LoVo (cell line): ENCODE measurements at regions not wholly inside any gene's neighbourhood (a gene's known extent, or its start where the extent isn't known, plus 50 kb on each side); places are given as distances from the start of the nearest gene placed in this dataset.

Source experiments
- DNase-seq: peaks from one replicate; pipeline ENCODE4 v3.0.0-alpha.2; 2016; ENCODE audit warnings: low spot score

DNA sequence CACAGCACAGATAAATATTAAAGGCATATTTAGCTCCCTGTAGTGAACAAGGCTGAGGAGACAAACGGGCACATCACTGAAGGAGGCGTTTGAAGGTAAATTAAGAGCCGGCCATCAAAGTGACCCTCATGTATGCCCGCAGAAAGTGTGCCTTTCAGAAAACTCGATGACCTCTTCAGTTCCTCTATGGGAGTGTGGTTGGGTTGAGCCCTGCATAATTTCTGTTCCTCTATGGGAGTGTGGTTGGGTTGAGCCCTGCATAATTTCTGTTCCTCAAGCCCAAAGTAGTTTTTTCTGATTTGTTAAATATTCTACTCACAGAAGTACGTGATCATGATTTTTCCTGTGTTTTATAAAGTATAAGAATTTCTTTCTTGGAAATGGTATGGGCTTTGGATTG lies 568.5 kb downstream of the TSN start:
- no peak for DNase-seq

- no peak for DNase-seq
Observed at GRCh38 chr2:122326471-122326870, 571.0 kb downstream of the TSN start.

GRCh38 chr2:122328816-122329215 lies 573.4 kb downstream of the TSN start:
- DNase-seq: no peak

DNA sequence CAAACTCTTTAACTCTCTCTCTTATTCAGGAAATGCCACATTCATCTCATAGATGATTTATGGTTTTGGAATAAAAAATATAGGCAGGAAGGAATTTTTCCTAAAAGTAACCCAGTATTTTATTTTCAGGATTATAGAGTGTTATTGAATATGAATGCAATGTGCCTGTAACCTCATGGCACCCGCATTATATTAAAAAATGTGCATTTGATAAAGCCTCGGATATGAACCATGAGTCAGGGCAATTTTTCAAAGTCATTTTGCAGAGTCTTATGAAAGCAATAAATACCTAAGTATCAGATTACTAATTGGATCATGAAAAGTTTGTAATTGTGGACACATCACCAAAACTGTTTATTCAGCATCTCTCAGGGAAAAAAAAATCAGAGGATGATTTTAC lies 573.8 kb downstream of the TSN start:
- DNase-seq: no peak

- DNase-seq: no peak
Observed at GRCh38 chr2:122333932-122334331, 578.5 kb downstream of the TSN start.

DNA sequence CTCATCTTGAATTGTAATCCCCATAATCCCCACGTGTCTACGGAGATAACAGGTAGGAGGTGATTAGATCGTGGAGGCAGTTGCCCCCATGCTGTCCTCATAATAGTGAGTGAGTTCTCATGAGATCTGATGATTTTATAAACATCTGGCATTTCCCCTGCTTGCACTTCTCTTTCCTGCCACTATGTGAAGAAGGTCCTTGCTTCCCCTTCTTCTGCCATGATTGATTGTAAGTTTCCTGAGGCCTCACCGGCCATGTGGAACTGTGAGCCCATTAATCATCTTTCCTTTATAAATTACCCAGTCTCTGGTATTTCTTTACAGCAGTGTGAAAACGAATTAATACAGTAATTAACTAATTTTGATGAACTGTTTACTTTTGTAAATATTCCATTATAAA lies 582.5 kb downstream of the TSN start:
- no peak for DNase-seq

GRCh38 chr2:122340246-122340645 lies 584.8 kb downstream of the TSN start:
- no peak for DNase-seq

DNA sequence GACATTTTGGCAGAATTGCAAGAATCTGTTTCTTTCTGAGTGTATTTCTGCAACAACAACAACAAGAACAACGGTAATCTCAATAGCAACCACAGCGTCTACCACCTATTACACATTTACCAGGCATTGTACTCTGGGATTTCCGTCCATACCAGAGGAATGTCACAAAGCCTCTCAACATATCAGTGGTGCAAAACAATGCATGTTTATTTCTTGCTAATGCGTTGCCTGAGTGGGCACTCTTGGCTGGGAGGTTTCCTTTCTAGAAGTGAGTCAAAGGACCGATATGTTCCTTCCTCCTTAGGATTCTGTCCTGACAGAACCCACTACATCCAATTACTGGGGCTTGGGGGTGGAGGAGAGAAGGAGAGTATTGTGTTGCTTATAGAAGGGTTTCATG lies 585.6 kb downstream of the TSN start:
- no peak for DNase-seq

DNA sequence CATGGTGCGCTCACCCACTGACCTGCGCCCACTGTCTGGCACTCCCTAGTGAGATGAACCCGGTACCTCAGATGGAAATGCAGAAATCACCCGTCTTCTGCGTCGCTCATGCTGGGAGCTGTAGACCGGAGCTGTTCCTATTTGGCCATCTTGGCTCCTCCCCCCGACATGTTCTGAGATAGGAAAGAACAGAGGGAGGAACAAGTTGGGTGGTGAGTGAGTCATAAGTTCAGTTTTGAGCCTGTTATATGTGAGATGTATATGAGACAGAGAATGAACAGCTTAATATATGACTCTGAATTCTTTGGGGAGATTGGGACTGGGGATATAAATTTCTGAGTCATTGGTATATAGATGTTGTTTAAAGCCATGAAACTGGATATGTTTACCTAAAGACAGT lies 596.7 kb downstream of the TSN start:
- DNase-seq: peak; percentile 10

DNA sequence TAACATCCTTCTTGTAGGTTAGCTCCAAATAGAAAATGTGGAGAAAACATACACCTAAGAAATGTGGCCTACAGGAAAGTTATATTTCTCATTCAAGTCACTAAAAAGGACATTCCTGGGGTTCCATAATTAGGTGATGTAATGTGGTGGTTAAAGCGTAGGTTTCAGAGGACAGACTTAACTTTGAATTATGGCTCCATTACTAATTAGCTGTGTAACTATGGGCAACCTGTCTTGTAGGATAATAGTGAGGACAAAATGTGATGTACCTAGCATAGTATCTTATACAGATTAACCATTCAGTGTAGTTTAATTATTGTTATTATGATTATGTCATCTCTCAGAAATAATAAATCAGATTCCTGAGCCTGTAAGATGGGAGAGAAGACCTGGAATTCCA lies 602.5 kb downstream of the TSN start:
- no peak for DNase-seq

DNA sequence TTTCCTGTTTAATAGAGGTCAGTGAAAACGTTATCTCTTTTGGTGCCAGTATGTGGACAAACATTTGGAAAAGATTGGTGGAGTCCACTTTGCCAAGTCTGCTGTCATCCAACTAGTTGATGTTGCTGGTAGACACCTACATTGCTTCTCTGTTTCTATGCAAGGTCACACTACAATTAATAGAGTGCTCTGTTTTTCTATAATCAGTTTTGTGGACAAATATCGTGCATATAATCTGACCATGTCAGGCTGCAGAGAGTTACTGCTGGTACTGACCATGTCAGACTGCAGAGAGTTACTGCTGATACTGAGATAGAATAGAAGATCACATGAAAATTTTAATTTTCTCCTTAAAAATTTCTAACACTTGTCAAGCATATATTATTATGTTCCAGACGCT lies 603.3 kb downstream of the TSN start:
- DNase-seq: no peak

GRCh38 chr2:122363885-122364284 lies 608.4 kb downstream of the TSN start:
- DNase-seq: no peak

DNA sequence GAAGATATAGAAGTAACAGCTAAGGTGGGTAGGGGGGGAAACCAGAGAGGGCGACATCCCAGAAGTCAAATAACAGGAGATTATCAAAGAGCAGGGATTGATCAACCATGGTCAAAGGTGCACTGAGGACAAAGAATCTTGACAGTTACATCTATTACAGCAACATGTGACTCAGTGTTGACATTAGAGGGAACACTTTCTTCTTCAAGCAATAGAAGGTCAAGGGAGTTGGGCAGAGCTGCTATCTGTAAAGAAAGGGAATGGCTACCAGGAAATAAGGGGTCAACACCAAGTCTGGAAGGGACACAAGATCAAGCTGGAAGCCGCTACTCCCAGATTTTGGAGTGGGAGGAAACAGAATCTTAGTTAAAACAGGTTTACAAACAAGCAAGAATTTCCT lies 611.0 kb downstream of the TSN start:
- DNase-seq: no peak

GRCh38 chr2:122366969-122367645 lies 611.7 kb downstream of the TSN start:
- no peak for DNase-seq

- DNase-seq: no peak
Observed at GRCh38 chr2:122367646-122368010, 612.2 kb downstream of the TSN start.

GRCh38 chr2:122368576-122369243 lies 613.3 kb downstream of the TSN start:
- no peak for DNase-seq

DNA sequence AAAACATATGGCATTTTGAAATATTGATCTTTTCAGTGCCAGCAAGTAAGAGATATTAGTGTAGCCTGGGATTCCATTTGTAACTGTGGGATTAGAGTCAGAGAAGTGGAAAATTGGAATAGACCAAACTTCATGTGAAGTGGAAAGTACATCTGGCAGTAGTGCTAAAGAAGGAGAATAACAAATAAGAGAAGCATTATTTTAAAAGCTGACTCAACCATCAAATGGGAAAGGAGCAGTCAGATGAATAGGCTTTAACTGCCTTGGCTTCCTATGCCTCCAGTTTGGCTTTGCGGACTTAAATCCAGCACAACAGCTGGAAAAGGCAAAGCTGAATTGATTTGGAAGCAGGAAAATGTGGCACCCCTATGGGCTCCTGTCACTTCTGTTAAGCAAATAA lies 623.1 kb downstream of the TSN start:
- DNase-seq: no peak

- no peak for DNase-seq
Observed at GRCh38 chr2:122384768-122385333, 629.4 kb downstream of the TSN start.

DNA sequence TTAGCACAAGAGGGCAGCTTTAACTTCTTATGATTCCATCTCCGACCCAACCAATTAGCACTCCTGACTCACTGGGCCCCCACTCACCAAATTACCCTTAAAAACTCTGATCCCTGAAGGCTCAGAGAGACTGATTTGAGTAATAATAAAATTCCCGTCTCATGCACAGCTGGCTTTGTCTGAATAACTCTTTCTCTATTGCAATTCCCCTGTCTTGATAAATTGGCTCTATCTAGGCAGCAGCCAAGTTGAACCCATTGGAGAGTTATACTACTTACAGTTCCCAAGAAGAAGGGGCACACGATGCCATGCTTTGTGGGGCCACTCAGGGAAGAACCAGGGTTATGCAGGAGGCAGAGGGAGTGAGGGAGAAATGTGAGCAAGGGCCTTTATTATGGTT lies 632.8 kb downstream of the TSN start:
- DNase-seq: no peak

GRCh38 chr2:122389694-122390093 lies 634.2 kb downstream of the TSN start:
- no peak for DNase-seq

GRCh38 chr2:122390406-122390805 lies 635.0 kb downstream of the TSN start:
- DNase-seq: peak; percentile 38

DNA sequence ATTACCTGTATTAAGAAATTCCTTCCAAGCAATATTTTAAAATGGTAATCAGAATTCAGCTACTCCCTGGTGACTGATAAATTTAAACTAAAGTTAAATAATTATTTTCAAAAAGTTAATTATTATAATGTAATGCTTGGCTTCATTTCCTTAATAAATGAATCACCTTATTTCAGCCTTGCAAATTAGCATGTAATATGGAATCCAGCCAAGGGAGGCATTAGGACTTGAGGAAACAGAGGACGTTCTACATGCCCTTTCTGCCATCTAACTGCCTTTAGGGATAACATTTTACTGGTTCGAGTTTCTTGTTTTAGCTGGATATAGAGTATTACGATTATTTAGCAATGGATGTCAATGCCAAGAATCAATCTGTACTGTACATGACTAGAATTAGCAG lies 636.3 kb downstream of the TSN start:
- no peak for DNase-seq

DNA sequence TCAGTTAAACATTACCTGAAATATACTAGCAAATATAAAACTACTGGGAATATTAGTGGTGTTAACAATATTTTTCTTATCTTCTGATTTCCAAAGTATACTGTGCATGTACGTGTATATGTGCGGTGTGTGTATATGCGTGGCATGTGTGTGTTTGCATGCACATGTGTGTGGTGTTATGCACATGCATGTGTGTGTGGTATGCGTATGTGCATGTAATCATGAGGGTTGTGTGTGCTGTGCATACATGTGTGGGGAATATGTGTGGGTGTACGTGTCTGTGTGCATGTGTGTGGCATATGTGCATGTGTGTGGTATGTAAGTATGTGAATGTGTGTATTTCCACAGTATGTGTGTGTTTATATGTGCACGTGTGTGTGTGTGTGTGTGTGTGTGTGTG lies 640.2 kb downstream of the TSN start:
- DNase-seq: no peak

GRCh38 chr2:122411231-122411630 lies 655.8 kb downstream of the TSN start:
- DNase-seq: no peak
